Activated CD4-positive, alpha-beta T cell treated with anti-CD3 and anti-CD28 coated beads, Interleukin-2, amount 50 U/mL, for 48 hours (primary cell): ENCODE measurements at regions not wholly inside any gene's neighbourhood (a gene's known extent, or its start where the extent isn't known, plus 50 kb on each side); places are given as distances from the start of the nearest gene placed in this dataset.

Source experiments
- DNase-seq, 2 experiments: peaks; one replicate each; pipeline ENCODE4 v3.0.0-alpha.2; 2020

DNA sequence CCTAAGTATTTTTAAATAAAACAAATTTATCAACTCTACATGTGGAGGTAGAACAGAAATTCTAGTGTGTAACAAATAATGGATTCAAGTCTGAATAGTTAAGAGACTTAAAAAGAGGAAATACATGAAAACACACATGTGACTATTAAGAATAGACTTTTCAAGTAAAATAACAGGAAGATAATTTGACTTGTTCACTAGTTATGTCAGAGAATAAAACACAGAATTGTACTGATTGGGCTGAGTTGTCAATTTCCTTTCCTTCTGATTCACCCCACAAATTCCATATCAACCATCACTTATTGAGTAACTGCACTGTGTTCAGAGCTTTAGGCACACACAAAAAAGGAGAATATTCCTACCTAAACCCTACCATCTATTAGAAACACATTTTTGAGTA, 557.2 kb downstream of the TUSC7 start:
- no peak for DNase-seq

DNA sequence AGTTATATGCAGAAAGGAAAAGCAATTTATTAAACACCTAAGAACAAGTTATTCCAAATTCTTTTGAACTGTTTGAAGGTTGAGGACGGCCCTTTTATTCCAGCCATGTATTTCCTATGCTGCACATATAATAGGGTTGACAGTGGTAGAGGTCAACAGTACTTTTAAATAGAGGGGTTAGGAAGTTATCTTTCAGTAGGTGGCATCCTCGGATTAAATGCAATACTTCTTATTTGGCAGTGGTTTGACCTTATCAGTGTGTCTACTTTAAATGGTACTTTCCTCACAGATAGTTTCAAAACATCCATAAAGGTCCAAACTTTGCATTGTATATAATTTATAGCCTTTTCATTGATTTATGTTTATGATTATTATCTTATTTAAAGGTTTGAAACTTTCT, 558.7 kb downstream of the TUSC7 start:
- no peak for DNase-seq

DNA sequence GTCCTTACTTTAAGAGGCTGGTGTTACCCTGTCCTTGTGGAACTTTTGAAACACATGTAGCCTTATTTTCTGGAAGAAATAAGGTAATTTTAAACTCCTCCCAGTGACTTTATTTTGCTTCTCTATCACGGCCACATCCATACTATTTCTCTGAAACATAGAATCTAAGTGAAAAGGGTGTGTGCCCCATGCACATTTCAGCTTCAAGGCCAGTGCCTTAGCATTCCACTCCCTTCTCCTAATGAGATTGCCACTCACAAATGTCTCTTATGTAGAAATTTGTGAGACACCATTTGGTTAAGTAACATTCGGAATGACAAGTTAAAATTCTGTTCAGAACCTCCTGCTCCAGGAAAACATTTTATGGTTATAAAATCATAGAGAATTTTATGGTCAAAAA, 562.7 kb downstream of the TUSC7 start:
- DNase-seq = no peak

DNA sequence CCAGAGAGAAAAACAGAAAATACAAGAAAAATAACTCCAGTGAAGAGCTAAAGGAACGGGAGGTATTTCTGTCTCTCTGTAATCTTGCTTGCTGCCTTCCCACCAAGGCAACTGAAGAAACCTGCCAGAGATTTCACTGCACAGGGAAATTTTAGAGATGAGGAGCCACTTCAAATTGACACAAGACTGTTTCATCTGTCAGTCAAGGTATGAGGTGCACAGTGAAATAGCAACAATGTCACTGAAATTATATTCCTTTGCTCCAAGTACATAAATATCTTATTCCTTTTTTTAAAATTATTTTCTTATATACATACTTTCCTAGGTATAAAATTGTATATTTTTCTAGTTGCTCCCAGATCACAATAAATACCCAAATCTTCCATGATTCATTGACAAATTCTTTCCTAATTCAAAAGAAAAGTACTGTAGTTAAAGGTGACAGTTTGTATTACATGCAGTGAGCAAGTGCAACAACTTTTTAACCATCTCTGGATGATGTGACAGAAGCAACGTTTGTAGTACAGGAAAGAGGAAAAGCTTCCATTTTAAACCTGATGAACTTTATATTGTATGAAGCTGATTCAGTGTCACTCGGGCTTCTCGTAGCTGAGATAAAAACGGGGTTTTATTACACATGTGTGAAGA, 563.4 kb downstream of the TUSC7 start:
- DNase-seq = no peak

DNA sequence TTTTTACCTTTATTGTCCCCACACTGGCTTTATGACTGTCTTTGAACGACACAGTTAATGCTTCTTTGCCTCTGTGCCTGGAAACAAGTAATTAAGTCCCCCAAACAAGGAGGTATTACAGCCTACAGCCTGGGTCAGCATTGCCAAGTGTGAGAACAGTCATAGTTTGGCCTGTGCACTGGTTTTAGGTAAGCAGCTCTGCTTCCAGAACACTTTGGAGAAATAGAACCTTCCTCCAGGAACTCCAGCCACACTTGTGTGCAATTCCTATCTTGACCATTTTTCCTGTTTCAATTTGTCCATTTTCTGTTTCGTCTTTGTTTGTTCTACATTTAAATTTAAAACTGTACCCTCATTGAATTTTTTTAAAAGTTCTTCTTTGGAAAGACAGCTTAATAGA, 568.2 kb downstream of the TUSC7 start:
- DNase-seq = no peak

DNA sequence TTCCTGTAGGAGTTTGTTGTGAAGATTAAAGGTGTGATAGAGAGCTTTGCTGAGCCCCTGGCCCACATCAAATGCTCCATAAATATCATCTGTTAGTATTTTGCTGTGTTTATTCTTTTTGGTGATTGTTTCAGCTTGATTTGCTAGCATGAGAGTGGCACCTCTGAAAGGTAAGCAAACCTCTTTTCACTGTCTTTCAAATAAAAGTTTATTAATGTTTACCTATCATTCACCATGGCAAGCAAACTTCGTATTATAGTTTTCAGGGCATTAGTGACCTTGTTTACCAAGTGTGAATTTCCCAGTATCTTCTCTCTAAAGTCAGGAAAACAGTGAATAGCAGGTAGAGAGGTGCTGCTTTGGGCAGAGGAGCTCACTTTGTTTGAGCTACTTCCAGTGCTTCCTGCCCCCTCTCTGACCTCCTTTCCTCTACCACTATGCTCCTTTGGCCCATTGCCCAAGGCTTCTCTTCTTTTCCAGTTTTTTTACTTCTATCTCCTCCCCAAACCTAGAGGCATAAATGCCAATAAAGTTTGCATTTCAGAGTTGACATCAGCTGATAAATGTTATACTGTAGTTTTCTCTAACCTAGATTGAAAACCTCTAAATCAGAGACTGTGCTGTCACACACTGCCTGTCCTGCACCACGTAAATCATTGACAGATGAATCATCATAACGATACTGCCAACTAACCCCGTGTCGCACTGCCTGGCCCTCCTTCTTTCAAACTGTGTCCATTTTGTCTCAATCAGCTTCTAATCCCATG, 569.0 kb downstream of the TUSC7 start:
- DNase-seq = no peak

DNA sequence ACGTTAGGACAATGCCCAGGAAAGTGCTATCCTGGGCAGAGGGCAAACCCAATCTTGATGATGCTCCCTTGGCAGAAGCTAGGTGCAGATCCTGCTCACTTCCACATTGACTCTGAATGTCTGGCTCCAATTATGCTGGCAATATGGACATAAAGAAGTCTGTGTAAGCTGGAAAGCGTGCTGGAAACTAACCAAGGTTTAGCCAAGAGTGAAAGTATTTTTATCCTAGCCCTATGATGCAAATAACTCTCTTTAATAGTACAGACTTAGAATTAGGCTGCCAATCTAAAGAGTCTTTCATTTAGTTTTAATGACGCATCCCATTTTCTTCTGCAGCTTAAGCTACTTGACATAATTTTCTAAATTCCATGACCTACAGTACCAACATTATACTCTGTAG, 571.8 kb downstream of the TUSC7 start:
- DNase-seq = no peak

DNA sequence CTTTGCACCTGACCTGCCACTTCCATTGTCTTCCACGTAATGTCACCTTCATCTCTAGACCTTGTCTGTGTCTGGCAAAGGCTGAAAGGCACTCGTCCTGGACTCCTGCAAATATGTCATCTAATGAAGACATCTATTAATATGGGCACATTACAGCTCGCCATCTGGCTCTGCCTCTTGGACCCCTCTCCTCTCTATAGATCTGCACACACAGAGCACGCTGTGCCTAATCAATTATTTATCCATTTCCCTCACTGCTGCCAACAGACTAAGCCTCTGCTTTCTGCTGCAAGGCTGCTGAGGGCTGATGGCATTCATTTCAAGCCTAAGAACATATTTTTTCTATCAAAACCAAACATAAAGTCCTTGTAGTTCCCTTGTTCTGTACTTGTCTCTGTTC, 573.0 kb downstream of the TUSC7 start:
- DNase-seq = no peak

DNA sequence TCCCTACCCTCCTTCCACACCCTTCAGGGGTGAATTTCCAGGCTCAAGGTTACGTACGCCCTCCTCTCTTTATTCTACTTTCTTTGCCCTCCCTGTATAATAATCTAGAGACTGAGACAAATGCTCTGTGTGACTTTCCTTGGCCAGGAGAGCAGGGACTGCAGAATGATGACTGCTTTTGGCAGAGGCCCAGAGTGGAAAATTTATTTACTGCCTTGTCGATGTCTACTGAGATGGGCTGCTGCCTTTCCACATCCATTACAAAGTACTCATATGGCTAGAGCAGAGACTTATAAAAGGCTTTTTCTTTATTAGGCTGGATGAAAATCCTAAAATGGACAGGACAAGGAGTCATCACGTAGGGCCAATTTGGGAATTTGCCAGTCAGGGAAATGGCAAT, 576.2 kb downstream of the TUSC7 start:
- no peak for DNase-seq

DNA sequence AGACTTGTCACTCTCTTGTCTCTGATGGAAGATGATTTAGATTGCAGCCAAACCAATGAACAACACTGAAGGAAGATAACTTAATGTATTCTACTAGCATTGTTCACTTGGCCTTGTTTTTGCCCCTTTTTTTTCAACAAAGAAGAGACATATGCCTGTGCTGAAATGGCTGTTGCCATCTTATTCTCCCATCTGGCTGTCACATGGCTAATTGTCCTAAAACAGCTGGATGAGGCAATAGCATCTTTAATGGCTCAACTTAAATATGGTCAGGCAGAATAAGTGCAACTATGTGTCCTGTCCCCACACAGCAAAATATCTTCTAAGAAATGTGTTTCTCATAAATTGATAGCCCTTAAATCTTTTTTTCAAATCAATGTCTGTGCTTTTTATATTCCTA, 576.9 kb downstream of the TUSC7 start:
- DNase-seq = no peak

DNA sequence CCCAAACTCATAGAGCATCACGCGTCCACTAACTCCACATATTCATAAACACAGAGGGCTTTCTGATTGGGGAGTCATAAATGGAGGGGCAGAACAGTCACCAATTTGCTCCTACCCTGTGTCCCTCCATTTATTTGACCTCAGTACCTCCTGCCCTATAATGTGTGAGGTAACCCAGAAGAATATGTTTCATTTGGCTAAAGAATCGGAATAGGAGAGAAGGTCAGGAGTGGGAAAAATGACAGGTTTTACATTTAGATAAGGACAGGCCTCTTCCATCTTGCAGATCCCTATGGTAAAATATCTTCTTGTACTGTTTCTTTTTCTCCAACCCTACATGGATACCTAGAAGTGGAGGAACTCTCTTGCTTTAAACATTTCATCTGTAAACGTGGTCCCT, 578.0 kb downstream of the TUSC7 start:
- no peak for DNase-seq

DNA sequence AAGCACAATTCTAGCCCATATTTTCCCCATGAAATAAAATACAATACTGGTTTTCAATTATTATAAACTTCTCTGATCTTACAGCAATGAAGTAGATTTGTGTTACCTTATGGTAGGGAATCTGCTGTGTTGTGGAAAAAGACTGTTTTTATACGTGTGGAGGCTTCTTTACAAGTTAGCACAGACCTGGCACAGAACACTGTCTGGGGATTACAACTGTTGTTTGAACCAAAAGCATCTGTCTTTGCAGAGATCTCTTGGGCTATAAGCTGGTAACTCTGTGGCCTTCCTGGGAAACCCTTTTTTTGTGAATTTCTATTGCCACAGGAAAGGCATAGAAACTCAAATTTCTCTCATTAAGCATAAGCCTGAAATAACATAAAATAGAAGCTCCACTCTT, 581.9 kb downstream of the TUSC7 start:
- no peak for DNase-seq

DNA sequence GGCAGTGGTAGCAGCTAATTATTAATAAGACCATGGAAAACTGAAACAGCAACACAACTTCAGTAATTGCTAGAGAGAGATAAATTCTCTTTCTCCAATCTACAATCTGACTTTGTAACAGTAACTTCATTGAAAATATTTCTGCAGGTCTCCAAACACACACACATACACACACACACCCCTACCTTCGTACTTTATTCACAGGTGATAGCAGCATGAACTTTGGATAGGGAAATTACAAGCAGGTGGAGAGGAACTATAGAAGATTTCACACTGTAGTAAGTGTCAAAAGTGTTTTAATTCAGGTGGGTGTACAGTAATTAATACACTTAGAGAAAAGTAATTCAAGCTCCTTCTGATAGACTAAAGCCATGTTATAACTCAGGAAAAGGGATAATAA, 587.5 kb downstream of the TUSC7 start:
- DNase-seq = no peak

DNA sequence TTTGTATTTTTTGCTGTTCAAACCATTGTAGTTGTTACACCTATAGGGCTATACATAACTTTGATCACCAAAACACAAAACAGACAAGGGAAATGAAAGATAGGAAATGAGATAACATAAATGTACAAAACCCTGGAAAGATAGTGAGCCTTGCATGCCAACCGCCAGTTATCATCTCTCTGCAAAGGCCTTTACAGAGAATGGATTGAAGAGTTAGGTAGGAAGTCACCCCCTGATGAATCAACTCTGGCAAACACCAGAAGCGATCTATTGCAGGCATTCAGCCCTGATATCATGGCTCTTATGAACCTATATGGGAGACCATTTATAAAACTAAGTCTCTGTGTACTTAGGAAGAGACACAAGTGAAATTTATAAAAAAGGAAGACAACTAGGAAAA, 588.0 kb downstream of the TUSC7 start:
- no peak for DNase-seq

DNA sequence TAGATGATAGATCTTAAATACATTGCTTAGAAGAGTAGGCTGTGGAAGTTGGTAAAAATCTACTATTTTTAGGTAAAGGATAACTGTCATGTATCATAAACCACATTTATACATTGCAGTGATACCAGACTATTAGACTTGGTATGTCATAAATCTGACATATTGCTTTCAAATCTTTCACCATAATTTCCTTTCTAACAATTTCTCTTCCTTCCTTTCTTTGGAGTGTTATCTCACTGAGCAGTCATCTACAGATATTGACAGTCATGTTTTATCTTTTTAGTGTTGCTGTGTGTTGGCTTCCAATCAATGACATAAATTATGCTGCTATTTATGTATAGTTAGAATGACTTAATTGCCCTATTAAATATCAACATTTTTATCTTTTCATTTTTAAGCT, 588.7 kb downstream of the TUSC7 start:
- no peak for DNase-seq

DNA sequence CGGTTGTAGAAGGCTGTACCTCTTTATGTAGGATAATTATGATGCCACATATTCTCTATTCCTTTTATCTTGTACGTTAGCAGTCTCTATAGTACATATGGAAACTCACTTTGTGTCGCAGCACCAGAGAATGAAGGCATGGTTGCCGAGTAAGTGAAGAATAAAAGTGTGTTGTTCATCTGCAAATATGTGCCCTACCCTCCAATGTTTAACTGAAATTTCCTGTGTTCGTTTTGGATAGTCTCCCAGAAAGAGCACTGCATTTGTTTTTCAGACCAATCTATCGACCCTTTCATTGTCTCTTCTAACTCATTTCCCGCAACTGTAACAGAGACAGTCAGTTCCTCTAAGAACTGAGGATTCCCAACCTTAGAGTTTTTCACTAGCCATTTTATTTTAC, 592.8 kb downstream of the TUSC7 start:
- DNase-seq = no peak

DNA sequence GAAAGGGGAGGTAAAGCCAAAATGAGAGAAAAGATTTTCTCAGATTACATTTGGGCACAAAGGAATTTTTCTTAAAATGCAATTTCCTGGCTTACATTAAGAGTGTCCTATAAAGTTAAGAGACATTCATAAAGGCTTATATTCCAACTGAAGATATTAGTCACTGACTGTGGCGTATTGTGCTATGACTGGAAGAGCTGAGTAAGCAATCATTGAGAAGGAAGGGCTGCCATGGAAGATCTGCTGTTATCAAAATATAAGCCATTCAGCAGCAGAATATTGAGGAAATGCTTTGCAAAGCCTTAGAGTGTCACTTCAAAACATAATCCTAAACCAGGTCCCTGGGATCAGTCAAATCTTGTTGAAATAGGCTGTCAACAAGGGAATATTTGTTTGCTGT, 593.9 kb downstream of the TUSC7 start:
- DNase-seq = no peak

DNA sequence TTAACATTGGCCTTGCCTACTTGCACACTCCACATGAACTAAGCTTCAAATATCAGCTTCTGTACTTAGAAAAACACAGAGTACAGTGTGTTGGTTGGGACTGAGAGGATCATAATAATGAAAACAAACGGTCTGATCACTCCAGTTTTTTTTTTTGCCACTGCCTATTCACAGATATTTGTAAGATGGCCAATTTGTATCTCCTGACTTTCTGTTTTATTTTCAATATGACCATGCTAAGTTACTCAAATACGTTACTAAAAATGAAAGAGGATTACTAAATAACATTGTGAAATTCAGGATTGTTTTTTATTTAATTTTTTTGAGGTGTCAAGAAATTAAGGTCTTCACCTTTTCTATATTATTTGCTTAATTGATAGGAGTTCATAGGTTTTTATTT, 595.1 kb downstream of the TUSC7 start:
- DNase-seq = no peak

DNA sequence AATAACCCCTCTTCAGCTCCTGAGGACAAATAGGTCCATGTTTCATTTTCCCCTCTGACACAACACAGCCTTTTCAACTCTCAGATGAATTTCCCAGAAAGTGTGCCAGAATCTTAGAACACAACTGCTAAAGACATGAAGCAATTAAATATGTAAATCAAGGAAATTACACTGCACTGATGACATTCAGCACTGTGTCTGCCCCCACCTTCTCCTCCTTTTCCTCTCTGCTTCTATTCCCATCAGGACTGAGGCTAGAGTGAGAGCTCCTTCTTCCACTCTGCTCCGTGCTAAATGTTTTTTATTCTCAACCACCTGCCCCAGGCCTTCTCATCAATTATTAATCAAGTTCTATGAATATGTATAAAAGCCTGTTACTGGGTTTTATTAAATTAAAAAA, 596.1 kb downstream of the TUSC7 start:
- DNase-seq = no peak

DNA sequence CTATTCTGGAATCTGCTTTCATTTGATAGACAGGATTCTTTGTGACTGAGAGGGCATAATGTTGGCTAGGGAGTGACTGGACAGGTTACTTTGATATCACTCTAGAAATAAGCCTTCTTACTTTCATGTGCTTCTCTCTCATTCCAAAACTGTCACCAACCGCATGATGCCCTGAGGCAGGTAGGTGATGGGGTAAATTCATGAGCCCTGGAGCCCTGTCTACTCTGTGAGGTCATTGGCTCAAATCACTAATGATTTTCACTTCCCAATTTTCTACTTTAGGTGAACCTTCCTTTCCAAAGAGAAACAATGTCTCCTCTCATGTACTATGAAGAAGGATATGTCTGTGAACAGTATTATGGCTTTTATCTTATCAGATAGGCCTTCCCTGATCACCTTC, 596.7 kb downstream of the TUSC7 start:
- DNase-seq = no peak

DNA sequence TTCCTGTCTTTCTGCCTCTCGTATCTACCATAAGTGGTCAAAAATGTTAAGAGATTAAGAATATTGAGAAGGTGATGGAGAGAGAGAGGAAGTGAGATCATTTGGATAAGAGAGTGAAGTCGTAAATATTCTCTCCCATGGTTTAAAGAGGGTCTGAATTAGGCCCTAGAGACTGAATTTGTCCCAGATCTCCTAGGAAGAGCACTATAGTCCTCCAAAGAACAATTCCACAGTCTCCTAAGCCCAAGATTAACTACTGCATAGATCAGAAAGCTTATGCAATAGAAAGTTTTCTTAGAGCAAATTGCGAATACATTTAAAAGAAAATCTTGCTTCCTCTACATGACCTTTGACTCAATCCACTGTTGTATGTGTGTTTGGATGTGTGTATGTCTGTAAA, 598.8 kb downstream of the TUSC7 start:
- DNase-seq = no peak

DNA sequence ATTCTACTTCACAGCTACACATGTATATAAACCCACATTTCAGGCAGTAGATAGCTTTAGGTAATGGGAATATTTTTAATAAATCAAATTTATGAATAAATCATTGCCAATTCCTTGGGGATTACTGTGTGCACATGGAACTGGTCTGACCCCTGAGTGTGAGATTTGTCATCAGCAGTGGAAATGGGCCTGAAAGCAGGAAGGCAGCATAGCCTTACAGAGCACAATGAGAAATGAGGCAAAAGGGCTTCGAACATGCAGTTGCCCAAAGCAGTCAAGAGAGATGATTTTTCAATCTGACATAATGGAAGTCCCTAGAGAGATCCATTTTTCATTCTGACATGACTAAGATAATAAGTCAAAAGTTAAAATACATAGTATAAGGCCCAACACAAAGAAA, 599.2 kb downstream of the TUSC7 start:
- no peak for DNase-seq

DNA sequence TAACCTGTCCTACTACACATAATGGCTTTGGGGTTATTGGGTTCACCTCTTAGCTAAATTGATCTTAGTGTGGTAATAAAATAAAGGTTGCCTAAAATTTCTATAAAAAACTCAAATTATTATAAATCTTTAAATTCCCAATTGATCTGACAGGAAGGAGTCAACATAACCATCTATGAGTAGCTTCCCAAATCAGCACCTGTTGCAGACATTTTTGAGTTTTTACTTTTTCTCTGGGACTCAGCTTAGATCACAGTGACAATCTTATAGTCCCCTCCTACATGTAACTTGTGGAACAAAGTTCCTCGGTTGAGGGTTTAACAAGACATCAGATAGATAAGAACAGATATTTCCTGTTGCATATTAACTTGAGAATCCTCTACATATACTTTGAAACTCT, 601.0 kb downstream of the TUSC7 start:
- no peak for DNase-seq

DNA sequence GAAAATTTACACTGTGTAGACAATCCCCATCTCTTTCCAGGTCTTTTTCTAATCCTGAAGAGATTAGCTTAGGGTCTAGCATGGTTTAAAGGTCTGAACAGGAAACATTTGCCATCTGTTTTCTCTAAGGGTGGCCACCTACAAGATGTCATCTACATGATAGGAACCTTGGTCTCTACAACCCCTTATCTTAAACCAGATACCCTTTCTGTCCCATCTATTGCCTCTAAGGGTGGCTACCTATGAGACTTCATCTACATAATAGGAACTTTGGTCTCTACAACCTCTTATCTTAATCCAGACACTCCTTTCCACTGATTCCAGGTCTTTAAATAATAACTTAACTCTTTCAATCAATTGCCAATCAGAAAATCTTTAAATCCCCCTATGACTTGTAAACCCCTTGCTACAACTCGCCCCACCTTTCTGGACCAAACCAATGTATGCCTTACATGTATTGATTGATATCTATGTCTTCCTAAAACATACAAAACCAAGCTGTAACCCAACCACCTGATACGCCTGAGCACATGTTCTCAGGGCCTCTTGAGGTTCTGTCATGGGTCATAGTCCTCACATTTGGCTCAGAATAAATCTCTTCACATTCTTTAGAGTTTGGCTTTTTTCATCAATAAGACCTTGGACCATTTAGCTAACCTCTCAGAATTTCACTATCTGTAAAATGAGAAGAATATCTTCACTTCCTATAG, 605.0 kb downstream of the TUSC7 start:
- DNase-seq = no peak
